Liver (tissue), 7 donors: ENCODE measurements at regions not wholly inside any gene's neighbourhood (a gene's known extent, or its start where the extent isn't known, plus 50 kb on each side); places are given as distances from the start of the nearest gene placed in this dataset.
"Not testable (repeated sequence)": the region's sequence is repeated elsewhere in the genome, so short reads cannot be mapped to it uniquely, and the experiment has no call there.

Source experiments
- DNase-seq: peaks from one replicate; pipeline ENCODE4 v3.0.0-alpha.2; 2017; ENCODE audit warnings: low spot score
- H3K27ac ChIP-seq, 2 donors: one replicate each; pipeline ENCODE4 v1.7.0; 2013; ENCODE audit warnings: inconsistent platforms in 2 of 2, low read length in 2 of 2, control low read depth in 1 of 2, low read depth in 1 of 2, mild to moderate bottlenecking in 1 of 2
- H3K27me3 ChIP-seq, 4 donors: one replicate each; pipeline versions ENCODE4 v1.6.1 to v1.7.0; 2013; ENCODE audit warnings: low read length in 3 of 4, inconsistent platforms in 1 of 4, mild to moderate bottlenecking in 1 of 4, moderate library complexity in 1 of 4; ENCODE audit not compliant: control insufficient read depth in 4 of 4, insufficient read depth in 4 of 4
- H3K36me3 ChIP-seq, 4 donors: one replicate each; pipeline versions ENCODE4 v1.6.1 to v1.7.0; 2013; ENCODE audit warnings: low read length in 3 of 4, mild to moderate bottlenecking in 3 of 4, low read depth in 1 of 4, moderate library complexity in 1 of 4; ENCODE audit not compliant: control insufficient read depth in 4 of 4, insufficient read depth in 3 of 4
- H3K4me1 ChIP-seq, 4 donors: one replicate each; pipeline versions ENCODE4 v1.6.1 to v1.7.0; 2013; ENCODE audit warnings: low read length in 3 of 4, mild to moderate bottlenecking in 3 of 4, moderate library complexity in 1 of 4; ENCODE audit not compliant: control insufficient read depth in 4 of 4, insufficient read depth in 4 of 4
- H3K4me3 ChIP-seq, 3 donors: one replicate each; pipeline versions ENCODE4 v1.6.1 to v1.7.0; 2013; ENCODE audit warnings: low read length in 3 of 3, control low read depth in 1 of 3, low read depth in 1 of 3, mild to moderate bottlenecking in 1 of 3
- H3K9ac ChIP-seq, 2 donors: one replicate each; pipeline ENCODE4 v1.7.0; 2013; ENCODE audit warnings: low read length in 2 of 2, mild to moderate bottlenecking in 2 of 2, moderate library complexity in 2 of 2, control low read depth in 1 of 2, low read depth in 1 of 2
- H3K9me3 ChIP-seq, 4 donors: one replicate each; pipeline versions ENCODE4 v1.6.1 to v1.7.0; 2013; ENCODE audit warnings: low read length in 3 of 4; ENCODE audit not compliant: control insufficient read depth in 4 of 4
- EGR1 ChIP-seq, 2 donors: IDR thresholded peaks; 2 replicates each; pipeline ENCODE4 v1.6.1; 2016 to 2018; ENCODE audit warnings: antibody characterized with exemption in 2 of 2, low read depth in 2 of 2
- FOXA1 ChIP-seq: IDR thresholded peaks from 2 replicates; pipeline ENCODE4 v1.6.1; 2016; ENCODE audit warnings: antibody characterized with exemption
- FOXA2 ChIP-seq: IDR thresholded peaks from 2 replicates; pipeline ENCODE4 v1.6.1; 2016; ENCODE audit warnings: antibody characterized with exemption
- GABPA ChIP-seq, 2 donors: IDR thresholded peaks in 1 of 2; conservative IDR thresholded peaks in 1 of 2; 2 replicates each; pipeline ENCODE4 v1.6.1; 2016; ENCODE audit warnings: antibody characterized with exemption in 2 of 2, mild to moderate bottlenecking in 1 of 2, moderate library complexity in 1 of 2
- HNF4A ChIP-seq, 2 donors: conservative IDR thresholded peaks; 2 replicates each; pipeline ENCODE4 v1.6.1; 2016; ENCODE audit warnings: antibody characterized with exemption in 2 of 2, mild to moderate bottlenecking in 2 of 2
- HNF4G ChIP-seq: IDR thresholded peaks from 2 replicates; pipeline ENCODE4 v1.6.1; 2016; ENCODE audit warnings: antibody characterized with exemption
- JUND ChIP-seq, 2 donors: IDR thresholded peaks; 2 replicates each; pipeline ENCODE4 v1.6.1; 2016; ENCODE audit warnings: antibody characterized with exemption in 2 of 2
- NR2F2 ChIP-seq: IDR thresholded peaks from 2 replicates; pipeline ENCODE4 v1.6.1; 2016; ENCODE audit warnings: antibody characterized with exemption
- RAD21 ChIP-seq, 2 donors: IDR thresholded peaks; 2 replicates each; pipeline ENCODE4 v1.6.1; 2016; ENCODE audit warnings: antibody characterized with exemption in 2 of 2, mild to moderate bottlenecking in 2 of 2
- TAF1 ChIP-seq: conservative IDR thresholded peaks from 2 replicates; pipeline ENCODE4 v1.6.1; 2016; ENCODE audit warnings: antibody characterized with exemption, mild to moderate bottlenecking
- YY1 ChIP-seq: IDR thresholded peaks from 2 replicates; pipeline ENCODE4 v1.6.1; 2016; ENCODE audit warnings: antibody characterized with exemption, mild to moderate bottlenecking
- WGBS: extraction: QIAGEN DNeasy Blood & Tissue Kit; methylation state at CpG from one replicate; pipeline ENCODE4 v1.1.7; 2013; 5-methylcytosine and 5-hydroxymethylcytosine counted together
- TF ChIP-seq, protein P1 (sequence below): IDR thresholded peaks from 2 replicates; pipeline ENCODE4 v1.6.1; 2016; ENCODE audit warnings: antibody characterized with exemption
- TF ChIP-seq, protein P2 (sequence below): IDR thresholded peaks from 2 replicates; pipeline ENCODE4 v1.6.1; 2016; ENCODE audit warnings: antibody characterized with exemption, mild to moderate bottlenecking
- TF ChIP-seq, protein P3 (sequence below): IDR thresholded peaks from 2 replicates; pipeline ENCODE4 v1.6.1; 2016; ENCODE audit warnings: antibody characterized with exemption
- TF ChIP-seq, protein P4 (sequence below): IDR thresholded peaks from 2 replicates; pipeline ENCODE4 v1.6.1; 2016; ENCODE audit warnings: antibody characterized with exemption
- donor health status: healthy.
- donor health status: healthy.
- donor health status: healthy.
- donor health status: healthy.

DNA sequence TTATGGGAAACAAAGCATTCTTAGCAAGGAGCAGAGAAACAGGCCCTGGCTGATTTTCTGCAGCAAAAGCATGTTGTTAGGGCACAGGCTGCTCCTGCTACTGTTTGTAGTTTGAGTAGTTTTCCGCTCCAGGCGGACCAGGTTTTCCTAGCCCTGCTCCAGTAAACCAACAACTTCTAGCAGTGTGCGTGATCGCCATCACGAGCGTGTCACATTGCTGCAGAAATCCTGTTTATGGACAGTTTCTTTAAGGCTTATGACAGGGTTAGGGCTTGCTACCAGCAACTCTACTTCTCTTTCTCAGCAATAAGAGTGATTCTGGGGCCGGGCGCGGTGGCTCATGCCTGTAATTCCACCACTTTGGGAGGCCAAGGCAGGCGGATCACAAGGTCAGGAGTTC, 803.9 kb upstream of the CDH10 start:
- Histone ChIP-seq H3K4me3 (no peak overlapping the region), H3K9ac (no peak overlapping the region), H3K9me3 (no peaks in the 10 kb centered on the region), H3K36me3 (no peaks in the 10 kb centered on the region), H3K27ac (no peak overlapping the region), H3K27me3 (no peaks in the 10 kb centered on the region), H3K4me1 (no peaks in the 10 kb centered on the region)
- DNase-seq, result no peak
- WGBS, result 81% methylated on average over 10 of the region's 10 CpGs
- TF ChIP-seq HNF4A (conservative IDR thresholded peaks at IDR 0.05) (no peak), FOXA2 (no peak), GABPA (IDR thresholded peaks at IDR 0.05 in 1 of 2, conservative IDR thresholded peaks at IDR 0.05 in 1 of 2) (no peak), EGR1 (IDR thresholded peaks at IDR 0.05; ENCODE audit: low read depth in 2 of 2) (no peak), RAD21 (IDR thresholded peaks at IDR 0.05) (no peak), NR2F2 (no peak), YY1 (no peak), JUND (IDR thresholded peaks at IDR 0.05) (no peak), FOXA1 (no peak)
- TF ChIP-seq, protein P1, sequence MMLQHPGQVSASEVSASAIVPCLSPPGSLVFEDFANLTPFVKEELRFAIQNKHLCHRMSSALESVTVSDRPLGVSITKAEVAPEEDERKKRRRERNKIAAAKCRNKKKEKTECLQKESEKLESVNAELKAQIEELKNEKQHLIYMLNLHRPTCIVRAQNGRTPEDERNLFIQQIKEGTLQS, result no peak
- TF ChIP-seq, protein P2, sequence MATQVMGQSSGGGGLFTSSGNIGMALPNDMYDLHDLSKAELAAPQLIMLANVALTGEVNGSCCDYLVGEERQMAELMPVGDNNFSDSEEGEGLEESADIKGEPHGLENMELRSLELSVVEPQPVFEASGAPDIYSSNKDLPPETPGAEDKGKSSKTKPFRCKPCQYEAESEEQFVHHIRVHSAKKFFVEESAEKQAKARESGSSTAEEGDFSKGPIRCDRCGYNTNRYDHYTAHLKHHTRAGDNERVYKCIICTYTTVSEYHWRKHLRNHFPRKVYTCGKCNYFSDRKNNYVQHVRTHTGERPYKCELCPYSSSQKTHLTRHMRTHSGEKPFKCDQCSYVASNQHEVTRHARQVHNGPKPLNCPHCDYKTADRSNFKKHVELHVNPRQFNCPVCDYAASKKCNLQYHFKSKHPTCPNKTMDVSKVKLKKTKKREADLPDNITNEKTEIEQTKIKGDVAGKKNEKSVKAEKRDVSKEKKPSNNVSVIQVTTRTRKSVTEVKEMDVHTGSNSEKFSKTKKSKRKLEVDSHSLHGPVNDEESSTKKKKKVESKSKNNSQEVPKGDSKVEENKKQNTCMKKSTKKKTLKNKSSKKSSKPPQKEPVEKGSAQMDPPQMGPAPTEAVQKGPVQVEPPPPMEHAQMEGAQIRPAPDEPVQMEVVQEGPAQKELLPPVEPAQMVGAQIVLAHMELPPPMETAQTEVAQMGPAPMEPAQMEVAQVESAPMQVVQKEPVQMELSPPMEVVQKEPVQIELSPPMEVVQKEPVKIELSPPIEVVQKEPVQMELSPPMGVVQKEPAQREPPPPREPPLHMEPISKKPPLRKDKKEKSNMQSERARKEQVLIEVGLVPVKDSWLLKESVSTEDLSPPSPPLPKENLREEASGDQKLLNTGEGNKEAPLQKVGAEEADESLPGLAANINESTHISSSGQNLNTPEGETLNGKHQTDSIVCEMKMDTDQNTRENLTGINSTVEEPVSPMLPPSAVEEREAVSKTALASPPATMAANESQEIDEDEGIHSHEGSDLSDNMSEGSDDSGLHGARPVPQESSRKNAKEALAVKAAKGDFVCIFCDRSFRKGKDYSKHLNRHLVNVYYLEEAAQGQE, result no peak
- TF ChIP-seq, protein P3, sequence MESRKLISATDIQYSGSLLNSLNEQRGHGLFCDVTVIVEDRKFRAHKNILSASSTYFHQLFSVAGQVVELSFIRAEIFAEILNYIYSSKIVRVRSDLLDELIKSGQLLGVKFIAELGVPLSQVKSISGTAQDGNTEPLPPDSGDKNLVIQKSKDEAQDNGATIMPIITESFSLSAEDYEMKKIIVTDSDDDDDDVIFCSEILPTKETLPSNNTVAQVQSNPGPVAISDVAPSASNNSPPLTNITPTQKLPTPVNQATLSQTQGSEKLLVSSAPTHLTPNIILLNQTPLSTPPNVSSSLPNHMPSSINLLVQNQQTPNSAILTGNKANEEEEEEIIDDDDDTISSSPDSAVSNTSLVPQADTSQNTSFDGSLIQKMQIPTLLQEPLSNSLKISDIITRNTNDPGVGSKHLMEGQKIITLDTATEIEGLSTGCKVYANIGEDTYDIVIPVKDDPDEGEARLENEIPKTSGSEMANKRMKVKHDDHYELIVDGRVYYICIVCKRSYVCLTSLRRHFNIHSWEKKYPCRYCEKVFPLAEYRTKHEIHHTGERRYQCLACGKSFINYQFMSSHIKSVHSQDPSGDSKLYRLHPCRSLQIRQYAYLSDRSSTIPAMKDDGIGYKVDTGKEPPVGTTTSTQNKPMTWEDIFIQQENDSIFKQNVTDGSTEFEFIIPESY, result no peak

DNA sequence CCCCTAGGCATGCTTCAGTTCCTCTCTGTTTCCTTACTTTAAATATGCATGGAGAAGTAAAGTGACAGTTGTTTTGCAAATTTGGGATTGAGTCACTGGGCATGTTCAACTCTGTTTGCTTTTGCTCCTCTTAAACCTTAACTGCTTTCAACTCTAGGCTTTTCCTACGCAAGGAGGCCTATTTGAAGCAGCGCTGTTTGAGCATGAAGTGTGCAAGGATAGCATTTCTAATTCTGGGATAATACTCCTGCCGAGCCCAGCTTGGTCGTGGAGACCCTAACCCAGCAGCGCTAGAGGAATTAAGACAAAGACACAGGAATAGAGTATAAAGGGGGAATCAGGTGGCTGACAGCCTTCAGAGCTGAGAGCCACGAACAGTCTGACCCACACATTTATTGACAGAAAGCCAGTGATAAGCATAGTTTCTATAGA, 803.4 kb upstream of the CDH10 start:
- Histone ChIP-seq H3K4me3 (no peak overlapping the region), H3K4me1 (no peaks in the 10 kb centered on the region), H3K36me3 (no peaks in the 10 kb centered on the region), H3K9me3 (no peaks in the 10 kb centered on the region), H3K9ac (no peak overlapping the region), H3K27me3 (no peaks in the 10 kb centered on the region), H3K27ac (no peak overlapping the region)
- WGBS, result 31% methylated on average over 6 of the region's 6 CpGs
- TF ChIP-seq HNF4G, result no peak
- TF ChIP-seq, protein P4, sequence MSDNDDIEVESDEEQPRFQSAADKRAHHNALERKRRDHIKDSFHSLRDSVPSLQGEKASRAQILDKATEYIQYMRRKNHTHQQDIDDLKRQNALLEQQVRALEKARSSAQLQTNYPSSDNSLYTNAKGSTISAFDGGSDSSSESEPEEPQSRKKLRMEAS, result no peak
- no peak for TF ChIP-seq RAD21 (IDR thresholded peaks at IDR 0.05)
- TF ChIP-seq, protein P3, result no peak
- no peak for TF ChIP-seq TAF1
- DNase-seq, result no peak

DNA sequence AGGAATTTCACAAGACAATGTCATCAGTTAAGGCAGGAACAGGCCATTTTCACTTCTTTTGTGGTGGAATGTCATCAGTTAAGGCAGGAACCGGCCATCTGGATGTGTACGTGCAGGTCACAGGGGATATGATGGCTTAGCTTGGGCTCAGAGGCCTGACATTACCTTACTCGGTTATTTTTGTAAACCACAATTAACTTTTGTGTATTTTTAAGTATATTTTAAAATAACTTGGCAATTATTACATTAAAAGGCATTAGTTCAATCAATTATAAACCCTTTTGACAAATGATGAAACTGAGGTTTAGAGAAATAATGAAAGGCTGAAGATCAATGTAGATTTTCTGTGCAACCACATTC, 801.3 kb upstream of the CDH10 start:
- H3K27me3 ChIP-seq, H3K9ac ChIP-seq, H3K27ac ChIP-seq, DNase-seq, H3K9me3 ChIP-seq, H3K36me3 ChIP-seq, H3K4me1 ChIP-seq, H3K4me3 ChIP-seq: not testable (repeated sequence)
- 61% methylated on average over 3 of the region's 3 CpGs for WGBS

DNA sequence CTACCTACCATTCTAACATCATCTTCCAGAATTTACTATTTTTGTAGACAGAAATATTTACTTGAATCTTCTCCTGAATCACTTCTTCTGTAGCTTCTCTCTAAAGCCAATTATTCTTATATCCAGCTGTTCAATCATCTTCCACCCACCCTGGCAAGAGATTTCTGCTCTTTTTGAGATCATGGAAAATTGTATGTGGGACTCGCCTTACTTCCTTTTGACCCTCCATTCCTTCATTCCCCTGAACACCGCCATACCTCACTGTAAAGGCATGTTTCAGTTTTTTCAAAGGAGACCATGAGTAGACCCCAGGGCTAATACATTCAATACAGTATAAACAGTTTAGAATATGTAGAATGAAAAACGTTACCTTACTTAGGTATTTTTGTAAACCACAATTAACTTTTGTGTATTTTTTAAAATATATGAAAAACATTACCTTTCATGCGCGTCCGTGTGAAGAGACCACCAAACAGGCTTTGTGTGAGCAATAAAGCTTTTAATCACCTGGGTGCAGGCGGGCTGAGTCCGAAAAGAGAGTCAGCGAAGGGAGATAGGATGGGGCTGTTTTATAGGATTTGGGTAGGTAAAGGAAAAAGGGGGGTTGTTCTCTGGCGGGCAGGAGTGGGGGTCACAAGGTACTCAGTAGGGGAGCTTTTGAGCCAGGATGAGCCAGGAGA, 800.7 kb upstream of the CDH10 start:
- not testable (repeated sequence) for H3K36me3 ChIP-seq, H3K27ac ChIP-seq, H3K4me1 ChIP-seq, H3K9me3 ChIP-seq, H3K4me3 ChIP-seq, H3K27me3 ChIP-seq, DNase-seq, H3K9ac ChIP-seq
- 70% methylated on average over 10 of the region's 10 CpGs for WGBS
